Activated CD4-positive, CD25-positive, alpha-beta regulatory T cell treated with anti-CD3 and anti-CD28 coated beads, Interleukin-2, amount 50 U/mL, for 16 hours (primary cell): ENCODE measurements at regions not wholly inside any gene's neighbourhood (a gene's known extent, or its start where the extent isn't known, plus 50 kb on each side); places are given as distances from the start of the nearest gene placed in this dataset.
"Not testable (repeated sequence)": the region's sequence is repeated elsewhere in the genome, so short reads cannot be mapped to it uniquely, and the experiment has no call there.

ENCODE experiments used
- DNase-seq: peaks from one replicate; pipeline ENCODE4 v3.0.0-alpha.2; 2020; ENCODE audit warnings: low read depth, low spot score

- no peak for DNase-seq
These were observed 493.4 kb upstream of the TMEM132C start for GRCh38 chr12:127773520-127773919.

GRCh38 chr12:127774828-127775227, 492.1 kb upstream of the TMEM132C start:
- no peak for DNase-seq

GRCh38 chr12:127779301-127780045, 487.5 kb upstream of the TMEM132C start:
- no peak for DNase-seq

GRCh38 chr12:127780881-127781280, 486.1 kb upstream of the TMEM132C start:
- DNase-seq, result no peak

GRCh38 chr12:127781336-127781735, 485.6 kb upstream of the TMEM132C start:
- DNase-seq, result no peak

GRCh38 chr12:127785540-127785939, 481.4 kb upstream of the TMEM132C start:
- no peak for DNase-seq

GRCh38 chr12:127785986-127786590, 480.9 kb upstream of the TMEM132C start:
- no peak for DNase-seq

- no peak for DNase-seq
These were observed 479.4 kb upstream of the TMEM132C start for GRCh38 chr12:127787544-127787943.

- no peak for DNase-seq
These were observed 476.6 kb upstream of the TMEM132C start for GRCh38 chr12:127790376-127790775.

GRCh38 chr12:127791217-127791616, 475.8 kb upstream of the TMEM132C start:
- no peak for DNase-seq

GRCh38 chr12:127797918-127798317, 469.1 kb upstream of the TMEM132C start:
- DNase-seq, result no peak

GRCh38 chr12:127802271-127802670, 464.7 kb upstream of the TMEM132C start:
- no peak for DNase-seq

- DNase-seq, result no peak
These were observed 463.4 kb upstream of the TMEM132C start for GRCh38 chr12:127803545-127803944.

- DNase-seq, result no peak
These were observed 457.7 kb upstream of the TMEM132C start for GRCh38 chr12:127809275-127809674.

GRCh38 chr12:127810041-127810440, 456.9 kb upstream of the TMEM132C start:
- DNase-seq, result no peak

- DNase-seq, result not testable (repeated sequence)
These were observed 456.5 kb upstream of the TMEM132C start for GRCh38 chr12:127810459-127810858.

- no peak for DNase-seq
These were observed 455.0 kb upstream of the TMEM132C start for GRCh38 chr12:127811988-127812387.

GRCh38 chr12:127813147-127813546, 453.8 kb upstream of the TMEM132C start:
- no peak for DNase-seq

GRCh38 chr12:127819056-127819455, 447.9 kb upstream of the TMEM132C start:
- no peak for DNase-seq

GRCh38 chr12:127820271-127820670, 446.7 kb upstream of the TMEM132C start:
- no peak for DNase-seq

GRCh38 chr12:127820846-127821245, 446.1 kb upstream of the TMEM132C start:
- DNase-seq, result no peak

GRCh38 chr12:127822809-127823411, 444.1 kb upstream of the TMEM132C start:
- no peak for DNase-seq

- DNase-seq, result no peak
These were observed 443.2 kb upstream of the TMEM132C start for GRCh38 chr12:127823801-127824200.
